Neural progenitor cell (in vitro differentiated cells): ENCODE measurements at regions not wholly inside any gene's neighbourhood (a gene's known extent, or its start where the extent isn't known, plus 50 kb on each side); places are given as distances from the start of the nearest gene placed in this dataset.

Source experiments
- CTCF ChIP-seq: fragments of 200-600 bp; sonication (generic); IDR thresholded peaks from 2 replicates; pipeline ENCODE4 v1.5.1; 2017; ENCODE audit warnings: antibody characterized with exemption, mild to moderate bottlenecking
- EZH2phosphoT487 ChIP-seq: fragments of 200-600 bp; sonication (generic); IDR thresholded peaks from 2 replicates; pipeline ENCODE4 v1.6.1; 2017; ENCODE audit warnings: antibody characterized with exemption

- no peak for TF ChIP-seq EZH2phosphoT487
- TF ChIP-seq CTCF, result no peak
Observed at GRCh38 chr1:208433971-208434370, 189.8 kb upstream of the PLXNA2 start.
